Fibroblast of gingiva (primary cell): ENCODE measurements at regions not wholly inside any gene's neighbourhood (a gene's known extent, or its start where the extent isn't known, plus 50 kb on each side); places are given as distances from the start of the nearest gene placed in this dataset.
"Not testable (repeated sequence)": the region's sequence is repeated elsewhere in the genome, so short reads cannot be mapped to it uniquely, and the experiment has no call there.

ENCODE experiments used
- DNase-seq: peaks from one replicate; pipeline ENCODE4 v3.0.0-alpha.2; 2011; ENCODE audit warnings: low read depth

DNA sequence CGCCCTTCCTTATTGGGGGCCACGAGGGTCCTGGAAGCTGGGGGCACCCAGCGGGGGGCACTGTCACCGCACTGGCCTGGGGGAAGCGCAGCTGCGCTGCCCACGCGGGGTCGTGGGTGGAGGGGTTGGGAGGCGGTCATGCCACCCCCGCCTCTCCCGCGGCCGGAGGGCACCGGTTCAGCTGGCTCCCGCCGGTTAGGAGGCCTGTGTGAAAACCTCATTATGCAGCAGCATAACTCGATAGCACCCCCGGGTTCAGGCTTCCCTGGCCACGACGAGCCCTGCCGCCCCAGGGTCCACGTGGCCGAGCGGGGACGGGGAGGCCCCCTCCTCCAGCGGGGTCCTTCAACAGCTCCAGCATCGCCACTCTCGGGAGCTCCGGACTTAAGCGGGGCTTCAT is 91.2 kb upstream of the ERCC6L2 start:
- no peak for DNase-seq

GRCh38 chr9:95783426-95783975 is 92.0 kb upstream of the ERCC6L2 start:
- DNase-seq = no peak

GRCh38 chr9:95780751-95781150 is 94.7 kb upstream of the ERCC6L2 start:
- DNase-seq = no peak

GRCh38 chr9:95780121-95780520 is 95.4 kb upstream of the ERCC6L2 start:
- no peak for DNase-seq

GRCh38 chr9:95779597-95779996 is 95.9 kb upstream of the ERCC6L2 start:
- DNase-seq = not testable (repeated sequence)

DNA sequence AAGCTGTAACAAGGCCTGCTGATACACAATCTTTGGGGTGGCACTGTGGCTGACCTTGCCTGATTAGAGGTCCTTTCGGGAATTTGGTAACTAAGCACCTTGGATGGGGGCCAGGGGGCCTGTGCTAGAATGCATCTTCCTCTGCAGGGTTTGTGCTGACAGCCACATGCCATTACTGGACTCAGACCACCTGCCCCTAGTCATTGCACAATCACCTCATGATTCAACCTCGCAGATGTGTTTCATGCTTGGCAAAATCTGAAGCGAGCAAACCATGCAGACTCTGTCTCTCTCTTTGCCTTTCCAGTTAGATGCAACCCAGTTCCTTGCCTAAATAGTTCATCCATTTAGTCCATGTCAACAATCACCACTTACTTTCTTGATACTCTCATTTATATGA is 96.5 kb upstream of the ERCC6L2 start:
- peak; percentile 83 for DNase-seq

DNA sequence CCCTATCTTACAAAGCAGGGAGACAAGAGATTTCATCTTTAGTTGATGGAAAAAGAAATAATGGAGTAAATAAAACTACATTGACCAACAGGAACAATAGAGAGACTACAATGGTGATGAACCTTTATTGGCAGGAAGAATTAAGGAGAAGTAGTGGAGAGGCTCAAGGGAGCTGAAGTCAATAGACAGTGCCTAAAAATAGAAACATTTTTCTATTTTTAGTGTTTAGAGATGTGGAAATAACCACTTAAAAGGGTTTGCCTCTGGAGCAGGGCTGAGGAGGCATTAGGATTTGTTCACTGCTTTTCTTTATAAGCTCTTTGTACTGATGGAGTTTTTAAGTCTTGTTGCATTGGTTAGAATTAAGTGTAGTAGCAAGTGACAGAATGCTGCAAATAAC is 98.4 kb upstream of the ERCC6L2 start:
- DNase-seq = peak; percentile 36

GRCh38 chr9:95776176-95776575 is 99.3 kb upstream of the ERCC6L2 start:
- peak; percentile 85 for DNase-seq

GRCh38 chr9:95775191-95775590 is 100.3 kb upstream of the ERCC6L2 start:
- DNase-seq = no peak

- peak; percentile 89 for DNase-seq
Observed at GRCh38 chr9:95773053-95773418, 102.5 kb upstream of the ERCC6L2 start.

DNA sequence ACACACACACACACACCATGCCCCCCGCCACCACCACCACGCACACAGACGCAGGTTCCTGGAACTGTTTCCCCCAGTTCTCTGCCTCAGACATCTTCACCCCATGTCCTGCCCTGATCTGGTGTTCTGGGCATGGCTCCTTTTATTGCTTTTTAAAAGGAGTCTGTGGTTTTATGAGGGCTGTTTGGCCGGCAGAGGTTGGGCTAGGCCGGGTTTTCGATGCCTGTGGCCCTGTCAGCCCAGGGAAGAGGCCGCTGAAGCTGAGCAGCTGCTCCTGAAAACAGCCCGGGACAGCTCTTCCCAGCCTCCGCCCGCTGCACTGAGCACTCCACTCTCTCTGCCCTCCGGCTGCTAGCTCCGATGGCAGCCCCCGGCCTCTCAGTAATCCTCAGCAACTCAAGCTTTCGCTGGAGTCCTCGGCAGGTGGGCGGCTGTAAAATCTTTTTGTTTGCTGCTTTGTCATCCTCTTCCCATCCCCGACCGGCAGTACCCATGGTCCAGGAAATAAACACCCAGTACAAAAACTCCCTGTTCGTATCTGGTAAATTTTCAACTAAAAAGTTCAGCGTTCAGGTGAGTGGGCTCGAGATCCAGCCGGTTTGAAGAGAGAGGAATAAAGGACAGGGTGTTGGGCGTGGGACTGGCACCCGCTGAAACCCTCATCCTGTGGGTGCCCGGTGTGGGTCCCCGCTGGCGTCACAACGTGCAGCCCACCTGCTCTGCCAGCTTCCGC is 103.0 kb upstream of the ERCC6L2 start:
- peak; percentile 41 for DNase-seq

- peak; percentile 46 for DNase-seq
Observed at GRCh38 chr9:95771556-95772246, 103.8 kb upstream of the ERCC6L2 start.

DNA sequence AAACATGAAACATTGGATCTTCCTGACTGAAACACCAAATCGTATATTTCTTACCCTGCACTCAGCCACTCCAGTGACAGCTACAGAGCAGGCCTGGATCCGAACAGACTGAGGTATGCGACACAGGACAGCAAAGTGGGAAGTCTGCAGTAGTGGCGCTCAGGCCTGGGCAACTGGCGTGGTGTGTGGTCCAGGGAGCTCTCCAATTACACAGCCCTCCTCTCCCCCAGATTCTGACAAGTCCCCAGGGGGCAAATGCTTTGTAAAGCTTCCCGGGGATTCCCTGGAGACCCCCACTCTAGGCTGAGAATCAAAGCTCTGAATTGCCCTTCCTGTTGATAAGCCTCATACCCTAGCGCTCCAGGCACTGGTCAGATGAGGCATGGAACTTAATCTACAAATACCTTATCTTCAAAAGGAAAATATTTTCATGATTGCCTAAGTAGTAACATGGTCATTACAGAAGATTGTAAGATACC is 104.8 kb upstream of the ERCC6L2 start:
- DNase-seq = no peak

DNA sequence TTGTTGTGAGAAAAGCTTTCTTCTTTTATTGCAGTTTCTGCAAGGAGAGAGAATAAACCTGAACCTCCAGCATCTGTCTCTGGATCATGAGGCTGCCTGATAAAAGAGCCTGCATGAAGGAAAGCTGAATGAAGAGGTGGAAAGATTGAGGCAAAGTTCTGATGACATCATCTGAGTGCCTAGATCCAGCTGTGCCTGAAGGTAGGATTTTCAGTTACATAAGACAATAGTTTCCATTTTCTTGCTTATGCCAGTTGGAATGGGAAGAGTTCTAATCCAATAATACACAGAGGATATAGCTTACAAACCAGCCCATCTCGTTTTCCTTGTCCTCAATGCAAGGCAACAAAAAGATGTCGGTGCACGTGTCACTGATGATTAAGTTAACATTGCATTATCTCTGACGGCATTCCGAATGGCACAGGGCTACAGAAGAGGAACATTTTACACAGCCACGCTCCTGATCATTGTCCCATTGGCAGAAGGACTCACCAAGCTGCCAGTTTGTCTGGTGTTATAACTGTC is 105.5 kb upstream of the ERCC6L2 start:
- DNase-seq = no peak

GRCh38 chr9:95769473-95769872 is 106.0 kb upstream of the ERCC6L2 start:
- no peak for DNase-seq

DNA sequence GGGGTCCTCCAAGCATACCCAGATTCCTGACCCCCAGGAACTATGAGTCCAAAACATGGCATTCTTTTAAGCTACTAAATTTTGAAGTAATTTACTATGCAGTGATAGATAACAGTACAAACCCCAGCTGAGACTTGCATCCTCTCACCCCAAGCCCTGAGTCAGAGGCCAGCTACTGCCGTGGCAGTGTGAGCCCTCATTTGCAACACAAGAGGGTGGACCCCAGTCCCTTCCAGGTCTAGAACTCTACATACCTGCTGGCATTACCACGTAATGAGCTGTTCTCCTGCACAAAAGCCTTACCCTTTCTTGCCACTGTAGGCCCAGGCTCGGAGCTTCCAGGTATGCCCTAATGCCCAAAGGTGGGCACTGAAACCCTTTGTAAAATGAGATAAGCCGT is 108.6 kb upstream of the ERCC6L2 start:
- no peak for DNase-seq

DNA sequence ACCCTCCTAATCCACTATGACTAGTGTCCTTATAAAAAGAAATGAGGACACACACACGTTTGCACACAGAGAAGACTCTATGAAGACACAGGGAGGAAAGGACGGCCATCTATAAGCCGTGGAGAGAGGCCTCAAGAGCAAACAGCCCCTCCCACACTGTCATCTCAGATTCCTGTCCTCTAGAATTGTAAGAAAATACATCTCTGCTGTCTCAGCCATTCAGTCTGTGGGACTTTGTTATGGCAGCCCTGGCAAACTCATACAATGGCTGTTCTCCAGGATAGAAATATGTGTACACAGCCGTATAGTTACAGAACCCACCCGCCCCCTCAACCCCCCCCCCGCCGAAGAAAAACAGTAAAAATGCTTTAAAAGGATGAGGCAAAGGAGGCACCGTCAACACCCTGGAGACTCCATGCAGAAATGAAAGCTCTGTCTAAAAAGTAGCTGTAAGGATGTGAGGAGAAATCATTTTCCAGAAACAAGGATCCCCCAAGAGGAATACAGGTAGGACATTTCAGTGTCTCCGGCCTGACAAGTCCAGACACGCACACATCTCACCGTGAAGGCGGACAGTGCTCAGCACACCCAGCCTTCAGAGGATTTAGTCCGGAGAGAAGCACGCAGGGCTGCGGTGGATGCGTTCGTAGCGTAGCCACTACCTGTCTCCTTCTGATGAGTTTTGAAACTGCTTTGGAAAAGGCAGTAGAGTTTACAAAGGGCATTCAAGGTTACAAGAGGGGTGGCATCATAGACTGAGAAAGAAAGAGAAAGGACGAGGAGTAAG is 110.8 kb upstream of the ERCC6L2 start:
- DNase-seq = no peak

DNA sequence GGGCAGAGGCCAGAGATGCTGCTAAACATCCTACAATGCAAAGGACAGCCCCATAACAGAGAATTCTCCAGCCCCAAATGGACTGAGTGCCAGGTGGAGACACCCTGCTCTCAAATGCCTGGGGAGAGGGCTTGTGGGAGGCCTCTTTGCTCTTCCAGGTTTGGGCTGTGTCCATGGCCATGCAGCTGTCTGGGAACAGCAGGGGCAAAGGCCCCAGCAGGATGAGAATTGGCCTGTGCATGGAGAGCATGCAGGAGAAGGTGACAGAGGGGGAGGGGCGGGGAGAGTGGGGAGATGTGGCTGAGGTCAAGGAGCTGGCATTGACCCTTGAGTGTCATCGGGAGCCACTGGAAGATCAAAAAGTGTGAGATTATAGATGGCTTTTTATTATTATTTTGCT is 111.5 kb upstream of the ERCC6L2 start:
- DNase-seq = no peak

GRCh38 chr9:95763006-95763405 is 112.5 kb upstream of the ERCC6L2 start:
- DNase-seq = no peak

DNA sequence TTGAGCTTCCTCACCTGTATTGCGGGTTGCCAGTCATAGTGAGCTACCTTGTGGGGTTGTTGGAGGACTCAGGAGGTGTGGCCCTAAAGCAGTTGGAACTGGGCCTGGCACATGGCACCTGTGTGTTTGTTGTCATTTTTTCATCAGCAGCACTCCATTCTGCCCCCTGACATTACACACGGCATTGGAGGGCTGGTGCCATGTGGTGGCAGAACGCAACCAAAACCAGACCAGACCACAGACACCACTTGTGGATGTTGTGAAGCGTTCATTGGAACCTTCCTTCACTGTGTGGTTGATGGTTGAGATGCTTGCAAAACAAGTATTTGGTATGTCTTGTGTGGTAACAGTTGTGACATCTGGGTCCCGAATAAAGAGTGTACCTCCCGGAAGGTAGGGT is 113.2 kb upstream of the ERCC6L2 start:
- no peak for DNase-seq

DNA sequence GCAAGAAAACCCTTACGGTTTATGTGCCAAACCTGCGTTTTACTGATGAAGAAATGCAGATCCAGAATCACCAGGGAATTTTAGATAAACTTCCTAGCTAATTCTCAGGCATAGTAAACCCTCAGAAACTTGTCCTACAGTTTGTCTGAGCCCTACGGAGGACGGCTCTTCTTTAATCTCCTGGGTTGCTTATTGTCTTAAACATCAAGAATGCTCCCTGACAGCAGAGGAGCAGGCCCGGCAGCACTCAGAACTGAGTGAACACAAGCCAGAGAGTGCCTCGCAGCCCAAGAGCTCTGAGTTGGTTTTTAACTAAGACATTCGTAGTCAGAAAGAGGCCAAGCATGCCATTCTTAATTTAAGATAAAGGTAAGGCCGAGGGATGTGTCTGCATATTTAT is 114.7 kb upstream of the ERCC6L2 start:
- DNase-seq = no peak

DNA sequence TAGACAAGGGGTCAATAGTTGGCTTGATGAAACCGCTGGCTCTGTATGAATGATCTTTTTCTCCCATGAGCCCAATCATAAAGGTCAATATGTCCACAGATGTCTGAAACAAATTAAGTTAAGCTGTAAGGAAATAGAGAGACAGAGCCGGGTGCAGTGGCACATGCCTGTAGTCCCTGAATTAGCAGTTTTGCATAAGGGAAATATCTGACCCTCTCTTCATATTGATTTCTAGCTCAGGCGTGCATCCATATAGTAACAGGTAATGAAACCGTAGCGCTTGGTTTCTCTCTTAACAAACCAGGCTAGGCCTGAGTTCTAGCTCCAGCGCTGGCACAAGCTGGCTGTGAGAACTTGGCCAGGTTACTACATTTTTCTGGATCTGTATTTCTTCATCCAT is 118.1 kb upstream of the ERCC6L2 start:
- no peak for DNase-seq
